ENCODE measurements at regions not wholly inside any gene's neighbourhood (a gene's known extent, or its start where the extent isn't known, plus 50 kb on each side); places are given as distances from the start of the nearest gene placed in this dataset.

- TF ChIP-seq ZNF324 (tag by site-specific recombination; IDR thresholded peaks at IDR 0.05) (no peak), ZNF521 (tag by site-specific recombination; IDR thresholded peaks at IDR 0.05) (no peak), ZNF223 (tag by site-specific recombination; IDR thresholded peaks at IDR 0.05) (no peak), ZNF37A (tag by site-specific recombination; IDR thresholded peaks at IDR 0.05) (no peak), ZNF362 (tag by site-specific recombination; IDR thresholded peaks at IDR 0.05) (no peak), KLF10 (tag by site-specific recombination; IDR thresholded peaks at IDR 0.05) (no peak), ZNF24 (tag by site-specific recombination; IDR thresholded peaks at IDR 0.05) (no peak), ZNF311 (tag by site-specific recombination; IDR thresholded peaks at IDR 0.05; ENCODE audit: borderline replicate concordance) (no peak), ZNF133 (tag by site-specific recombination; IDR thresholded peaks at IDR 0.05) (no peak), KLF17 (tag by site-specific recombination; IDR thresholded peaks at IDR 0.05) (no peak)
- TF ChIP-seq, protein P1, sequence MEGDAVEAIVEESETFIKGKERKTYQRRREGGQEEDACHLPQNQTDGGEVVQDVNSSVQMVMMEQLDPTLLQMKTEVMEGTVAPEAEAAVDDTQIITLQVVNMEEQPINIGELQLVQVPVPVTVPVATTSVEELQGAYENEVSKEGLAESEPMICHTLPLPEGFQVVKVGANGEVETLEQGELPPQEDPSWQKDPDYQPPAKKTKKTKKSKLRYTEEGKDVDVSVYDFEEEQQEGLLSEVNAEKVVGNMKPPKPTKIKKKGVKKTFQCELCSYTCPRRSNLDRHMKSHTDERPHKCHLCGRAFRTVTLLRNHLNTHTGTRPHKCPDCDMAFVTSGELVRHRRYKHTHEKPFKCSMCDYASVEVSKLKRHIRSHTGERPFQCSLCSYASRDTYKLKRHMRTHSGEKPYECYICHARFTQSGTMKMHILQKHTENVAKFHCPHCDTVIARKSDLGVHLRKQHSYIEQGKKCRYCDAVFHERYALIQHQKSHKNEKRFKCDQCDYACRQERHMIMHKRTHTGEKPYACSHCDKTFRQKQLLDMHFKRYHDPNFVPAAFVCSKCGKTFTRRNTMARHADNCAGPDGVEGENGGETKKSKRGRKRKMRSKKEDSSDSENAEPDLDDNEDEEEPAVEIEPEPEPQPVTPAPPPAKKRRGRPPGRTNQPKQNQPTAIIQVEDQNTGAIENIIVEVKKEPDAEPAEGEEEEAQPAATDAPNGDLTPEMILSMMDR (tag by site-specific recombination; IDR thresholded peaks at IDR 0.05): no peak
These were observed 426.8 kb downstream of the VRK1 start for GRCh38 chr14:97224016-97224415.
